Stimulated activated CD8-positive, alpha-beta memory T cell treated with anti-CD3 and anti-CD28 coated beads, Interleukin-7, amount 100 ng/mL, for 48 hours (primary cell): ENCODE measurements at regions not wholly inside any gene's neighbourhood (a gene's known extent, or its start where the extent isn't known, plus 50 kb on each side); places are given as distances from the start of the nearest gene placed in this dataset.

Experiments used
- DNase-seq, 2 donors: peaks; one replicate each; pipeline ENCODE4 v3.0.0-alpha.2; 2020; ENCODE audit warnings: low read depth in 1 of 2; ENCODE audit errors: extremely low read depth in 1 of 2

DNA sequence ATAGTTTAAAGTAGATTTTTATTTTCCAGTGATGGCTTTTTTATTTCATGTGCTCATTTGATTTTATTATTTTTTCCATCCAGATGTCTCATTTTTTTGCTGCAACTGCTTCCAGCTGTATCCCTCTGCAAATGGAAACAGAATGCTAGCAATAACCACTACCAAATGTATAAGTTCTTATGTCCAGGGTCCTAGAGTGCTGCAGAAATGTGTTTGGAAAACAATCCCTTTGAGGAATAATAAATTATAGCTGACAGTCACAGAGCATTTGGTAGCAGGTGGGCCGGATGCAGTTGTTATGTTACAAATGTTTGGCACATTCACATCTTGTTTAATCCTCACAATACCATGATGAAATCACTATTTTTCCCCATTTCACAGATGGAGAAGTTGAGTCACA, 300.7 kb upstream of the PDGFD start:
- no peak for DNase-seq

DNA sequence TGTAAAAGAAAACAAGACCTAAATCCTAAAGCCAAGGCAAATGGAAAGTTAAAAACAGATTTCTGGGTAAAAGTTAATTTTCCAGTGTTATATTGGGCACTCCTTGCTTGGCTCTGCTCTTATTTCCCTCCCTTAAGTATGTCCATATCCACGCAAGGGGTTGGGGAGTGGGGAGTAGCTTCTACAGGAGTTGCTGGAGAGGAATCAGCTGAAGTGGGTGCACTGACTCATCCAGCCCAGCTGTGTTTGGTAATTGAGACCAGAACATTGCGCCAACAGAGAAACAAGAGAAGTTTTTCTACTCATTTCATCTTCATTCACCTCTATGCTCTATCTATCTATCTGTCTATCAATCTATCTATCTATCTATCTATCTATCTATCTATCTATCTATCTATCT, 298.4 kb upstream of the PDGFD start:
- DNase-seq: no peak

DNA sequence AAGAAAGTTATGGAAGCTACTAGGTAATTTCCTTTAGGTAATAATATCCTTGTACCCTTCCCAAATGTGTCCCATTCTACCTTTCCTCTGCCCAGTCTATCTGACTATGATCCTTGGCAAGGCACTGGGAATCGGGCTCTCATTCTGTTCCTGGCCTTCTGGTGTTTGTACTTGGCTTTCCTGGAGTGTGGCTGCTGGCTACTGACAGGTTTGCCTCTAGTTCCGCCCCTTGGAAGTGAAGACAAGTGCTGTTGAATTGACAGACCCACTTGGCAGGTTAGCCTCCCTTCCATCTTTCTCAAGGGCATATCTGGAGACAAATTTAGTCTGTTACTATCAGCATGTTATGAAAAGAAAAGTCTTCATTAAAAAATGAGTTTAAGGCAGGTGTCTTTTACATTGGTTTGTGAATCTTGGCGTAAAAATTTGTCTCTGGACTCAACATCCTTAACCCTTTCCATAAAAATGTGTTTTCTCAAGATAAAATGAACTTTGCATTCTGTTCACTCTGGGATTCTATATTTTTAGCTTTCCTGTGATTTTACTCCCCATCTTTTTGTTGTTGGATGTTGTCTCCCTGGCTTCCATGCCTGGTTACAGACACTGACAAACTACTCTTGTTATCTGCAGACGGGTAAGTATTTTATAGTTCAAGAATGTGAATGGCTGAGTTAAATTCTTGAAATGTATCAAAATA, 287.4 kb upstream of the PDGFD start:
- DNase-seq: no peak

DNA sequence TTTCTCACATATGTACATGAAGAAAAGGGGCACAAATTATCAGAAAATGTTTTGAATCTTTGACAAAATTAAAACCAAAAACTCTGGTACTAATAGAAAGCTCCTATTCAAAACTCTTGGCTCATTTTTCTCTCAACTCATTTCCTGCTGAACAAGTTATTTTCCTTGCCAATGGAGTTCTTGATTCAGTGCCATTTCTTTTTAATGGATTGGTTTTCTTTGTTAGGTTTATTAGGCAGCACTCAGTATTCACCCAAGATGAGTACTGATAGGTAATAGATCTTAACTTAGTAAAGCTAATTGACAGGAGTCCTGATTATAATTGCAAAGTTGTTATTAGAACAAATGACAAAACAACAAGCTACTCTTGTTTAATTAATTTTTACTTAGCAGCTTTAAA, 279.4 kb upstream of the PDGFD start:
- no peak for DNase-seq

DNA sequence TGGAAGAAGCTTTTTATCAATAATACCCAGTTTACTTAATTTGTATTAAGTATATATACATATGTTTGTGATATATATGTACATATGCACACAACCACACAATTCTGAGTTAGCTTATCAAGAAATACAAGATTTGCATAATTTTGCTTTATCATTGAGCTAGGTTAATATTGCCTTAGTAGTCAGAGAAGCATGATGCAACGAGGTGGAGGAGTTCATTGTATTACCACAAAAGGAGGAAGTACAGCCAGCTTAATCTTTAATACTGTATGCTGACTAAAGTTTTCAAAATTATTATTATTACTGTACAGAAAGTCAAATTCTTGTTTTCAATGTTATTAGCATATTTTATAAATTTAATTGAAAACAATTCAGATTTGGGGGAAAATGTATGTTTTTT, 278.4 kb upstream of the PDGFD start:
- DNase-seq: no peak

DNA sequence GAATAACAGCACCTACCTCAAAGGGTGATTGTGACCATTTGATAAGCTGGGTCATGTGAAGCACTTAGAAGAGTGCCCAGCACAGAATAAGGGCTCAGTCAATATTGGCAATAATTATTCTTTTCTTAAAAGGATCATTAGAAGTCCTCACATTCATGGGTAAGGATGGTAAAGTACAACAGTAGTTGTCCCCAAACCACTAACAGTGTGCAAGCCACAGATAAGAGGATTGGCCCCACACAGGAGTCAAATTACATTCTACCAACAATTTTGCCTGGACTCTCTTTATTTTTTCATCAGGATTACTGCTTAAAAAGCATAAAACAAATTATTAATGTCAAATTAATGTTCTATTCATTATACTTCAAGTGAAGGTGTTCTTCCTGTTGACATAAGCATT, 271.5 kb upstream of the PDGFD start:
- no peak for DNase-seq

DNA sequence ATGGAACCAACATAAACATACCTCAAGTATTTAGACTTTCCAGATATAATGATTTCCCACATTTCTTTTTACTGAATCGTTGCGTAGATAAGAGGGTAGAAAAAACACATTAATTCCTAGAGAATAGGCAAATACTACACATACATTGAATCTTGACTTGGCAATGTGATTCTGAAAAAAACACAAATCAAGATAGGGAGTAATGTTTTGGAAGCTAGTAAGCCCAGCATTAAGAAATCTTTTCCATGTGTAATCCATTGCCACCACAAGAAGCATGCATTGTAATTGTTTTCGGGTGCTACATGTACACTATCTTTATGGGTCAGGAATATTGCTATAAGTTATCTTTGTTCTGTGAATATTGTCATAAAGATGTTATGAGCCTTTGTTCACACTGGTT, 269.8 kb upstream of the PDGFD start:
- DNase-seq: no peak

DNA sequence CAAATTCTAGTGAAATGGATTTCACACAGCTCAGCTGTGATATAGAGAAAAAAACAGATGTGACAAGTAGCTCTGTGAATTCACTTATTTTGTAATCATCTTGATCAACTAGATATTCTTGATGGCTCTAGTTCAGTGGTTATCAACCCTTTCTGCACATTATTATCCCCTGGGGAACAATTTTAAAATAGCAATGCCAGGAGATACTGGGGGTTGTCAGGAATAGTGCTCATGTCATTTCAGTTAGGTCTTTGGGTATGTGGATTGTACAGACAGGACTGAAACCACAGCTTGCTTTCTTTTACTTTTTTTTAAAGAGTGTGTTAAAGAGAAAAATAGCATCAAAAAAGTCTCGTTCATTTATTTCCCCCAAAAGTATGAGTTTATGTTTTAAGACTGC, 269.0 kb upstream of the PDGFD start:
- no peak for DNase-seq

DNA sequence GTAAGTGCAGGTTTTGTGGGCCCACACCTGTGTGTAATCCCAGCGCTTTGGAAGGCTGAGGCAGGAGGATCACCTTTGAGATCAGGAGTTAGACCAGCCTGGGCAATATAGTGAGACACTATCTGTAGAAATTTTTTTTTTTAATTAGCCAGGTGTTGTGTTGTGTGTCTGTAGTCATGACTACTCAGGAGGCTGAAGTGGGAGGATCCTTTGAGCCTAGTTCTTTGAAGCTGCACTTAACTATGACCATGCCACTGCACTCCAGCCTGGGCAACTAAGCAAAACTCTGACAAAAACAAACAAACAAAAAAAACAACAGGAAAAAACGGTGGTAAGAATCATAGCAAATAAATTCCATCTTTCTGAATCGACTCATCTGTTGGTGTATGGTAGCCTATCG, 268.6 kb upstream of the PDGFD start:
- no peak for DNase-seq

DNA sequence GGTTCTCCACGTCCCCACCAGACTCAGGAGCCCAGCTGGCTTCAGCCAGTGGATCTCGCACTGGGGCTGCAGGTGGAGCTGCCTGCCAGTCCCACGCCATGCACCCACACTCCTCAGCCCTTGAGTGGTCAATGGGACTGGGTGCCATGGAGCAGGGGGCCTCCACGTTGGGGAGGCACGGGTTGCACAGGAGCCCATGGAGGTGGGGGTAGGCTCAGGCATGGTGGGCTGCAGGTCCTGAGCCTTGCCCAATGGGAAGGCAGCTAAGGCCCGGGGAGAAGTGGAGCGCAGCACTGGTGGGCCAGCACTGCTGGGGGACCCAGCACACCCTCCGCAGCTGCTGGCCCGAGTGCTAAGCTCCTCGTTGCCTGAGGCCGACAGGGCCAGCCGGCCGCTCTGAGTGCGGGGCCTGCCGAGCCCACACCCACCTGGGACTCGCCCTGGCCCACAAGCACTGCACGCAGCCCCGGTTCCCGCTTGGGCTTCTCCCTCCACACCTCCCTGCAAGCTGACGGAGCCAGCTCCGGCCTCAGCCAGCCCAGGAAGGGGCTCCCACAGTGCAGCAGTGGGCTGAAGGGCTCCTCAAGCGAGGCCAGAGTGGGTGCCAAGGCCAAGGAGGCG, 258.5 kb upstream of the PDGFD start:
- no peak for DNase-seq

DNA sequence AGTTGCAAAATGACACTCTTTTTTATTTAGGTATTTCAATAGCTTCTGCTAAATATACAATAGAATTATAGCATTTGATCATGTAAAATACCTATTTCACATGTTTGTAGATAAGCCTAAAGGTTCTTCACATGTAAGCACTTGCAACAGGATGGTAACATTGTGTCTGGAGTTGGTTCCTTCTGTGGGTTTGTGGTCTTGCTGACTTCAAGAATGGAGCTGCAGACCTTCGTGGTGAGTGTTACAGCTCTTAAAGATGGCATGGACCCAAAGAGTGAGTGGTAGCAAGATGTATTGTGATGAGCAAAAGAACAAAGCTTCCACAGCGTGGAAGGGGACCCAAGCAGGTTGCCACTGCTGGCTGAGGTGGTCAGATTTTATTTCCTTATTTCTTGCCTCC, 246.4 kb upstream of the PDGFD start:
- DNase-seq: no peak

DNA sequence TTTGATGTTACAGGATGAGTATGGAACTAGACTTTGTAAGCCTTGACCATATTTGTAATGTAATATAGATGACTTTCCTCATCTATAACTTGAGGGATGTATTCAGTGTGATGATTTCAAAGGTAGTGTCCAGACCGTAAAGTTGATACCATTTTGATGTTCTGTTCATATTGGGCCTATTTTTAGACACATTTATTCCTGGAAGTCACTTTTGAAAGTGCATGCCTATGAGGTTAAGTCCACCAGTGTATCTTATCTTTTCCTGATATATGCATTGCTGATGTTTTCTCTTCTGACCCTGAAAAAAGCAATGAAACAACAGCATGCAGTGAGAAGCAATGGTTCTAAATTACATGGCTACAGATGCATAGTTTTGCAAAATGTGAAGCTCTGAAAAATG, 244.7 kb upstream of the PDGFD start:
- no peak for DNase-seq

DNA sequence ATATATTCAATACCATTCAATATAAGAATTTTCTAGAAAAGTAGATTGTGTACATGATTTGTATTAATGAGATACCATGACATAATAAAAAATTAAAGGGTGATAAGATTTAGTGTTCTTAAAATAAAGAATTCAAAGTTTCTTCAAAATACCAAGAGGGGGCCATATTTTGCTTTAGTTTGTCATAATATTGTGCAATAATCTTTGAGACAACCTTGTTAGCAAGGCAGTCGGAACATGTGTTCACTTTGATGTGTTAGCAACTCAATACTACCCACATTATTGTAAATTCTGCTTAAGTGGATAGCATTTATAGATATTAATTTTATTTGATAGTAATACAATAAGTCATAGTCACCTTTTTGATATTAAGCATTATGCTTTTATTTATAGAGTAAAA, 241.3 kb upstream of the PDGFD start:
- no peak for DNase-seq

DNA sequence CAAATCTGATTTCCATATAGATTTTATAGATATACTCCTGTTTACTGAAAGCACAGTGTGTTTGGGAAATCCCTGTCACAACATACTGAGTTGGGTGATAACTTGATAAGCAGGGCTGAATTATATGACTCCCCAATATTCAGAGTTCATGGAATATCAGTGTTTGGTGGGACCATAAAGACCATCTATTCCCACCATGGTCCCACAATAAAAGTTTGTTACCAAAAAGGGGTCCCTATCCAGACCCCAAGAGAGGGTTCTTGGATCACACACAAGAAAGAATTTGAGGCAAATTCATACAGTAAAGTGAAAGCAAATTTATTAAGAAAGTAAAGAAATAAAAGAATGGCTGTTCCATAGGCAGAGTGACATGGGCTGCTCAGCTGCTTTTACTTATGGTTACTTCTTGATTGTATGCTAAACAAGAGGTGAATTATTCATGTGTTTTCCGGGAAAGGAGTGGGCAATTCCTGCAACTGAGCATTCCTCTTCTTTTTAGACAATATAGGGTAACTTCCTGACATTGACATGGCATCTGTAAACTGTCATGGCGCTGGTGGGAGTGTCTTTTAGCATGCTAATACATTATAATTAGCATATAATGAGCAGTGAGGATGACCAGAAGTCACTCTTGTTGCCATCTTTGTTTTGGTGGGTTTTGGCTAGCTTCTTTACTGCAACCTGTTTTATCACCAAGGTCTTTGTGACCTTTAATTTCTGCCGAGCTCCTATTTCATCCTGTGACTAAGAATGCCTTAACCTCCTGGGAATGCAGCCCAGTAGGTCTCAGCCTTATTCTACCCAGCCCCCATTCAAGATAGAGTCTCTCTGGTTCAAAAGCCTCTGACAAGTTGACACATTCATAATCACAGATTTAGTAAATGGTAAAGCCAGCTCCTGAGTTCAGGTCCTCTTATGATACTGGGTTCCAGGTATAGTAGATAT, 240.6 kb upstream of the PDGFD start:
- no peak for DNase-seq

DNA sequence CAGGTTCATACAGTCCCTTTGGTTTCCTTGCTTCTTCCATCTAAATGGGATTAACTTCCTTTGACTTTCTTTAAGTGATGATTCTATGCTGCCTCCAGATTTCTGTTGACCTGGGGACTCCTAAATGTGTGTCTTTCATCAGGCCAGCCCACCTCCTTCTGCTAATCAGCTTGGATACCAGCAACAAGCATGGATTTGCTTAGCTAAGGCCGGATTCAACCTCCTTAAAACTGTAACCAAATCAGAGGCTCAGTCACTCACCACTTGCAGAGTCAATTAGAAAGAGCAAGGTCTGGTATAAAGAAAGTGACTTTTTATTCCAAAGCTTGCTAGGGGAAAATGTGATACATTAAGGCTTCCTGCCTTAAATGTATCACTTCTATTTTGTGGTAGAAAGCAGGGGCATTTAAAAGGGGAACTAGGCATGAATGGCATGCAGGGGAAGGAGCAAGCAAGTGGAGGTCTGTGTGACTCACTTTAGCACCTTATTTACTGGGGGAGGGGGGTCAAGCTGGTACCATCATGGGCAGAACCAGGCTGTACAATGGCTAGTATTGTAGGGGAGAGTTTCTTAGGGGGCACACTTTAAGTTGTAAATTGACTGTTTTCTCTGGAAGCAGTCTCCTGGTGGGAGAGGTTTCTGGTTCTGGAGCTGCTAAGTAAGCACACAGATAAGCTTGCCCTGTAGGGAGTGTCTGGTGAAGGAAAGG, 239.0 kb upstream of the PDGFD start:
- DNase-seq: no peak

DNA sequence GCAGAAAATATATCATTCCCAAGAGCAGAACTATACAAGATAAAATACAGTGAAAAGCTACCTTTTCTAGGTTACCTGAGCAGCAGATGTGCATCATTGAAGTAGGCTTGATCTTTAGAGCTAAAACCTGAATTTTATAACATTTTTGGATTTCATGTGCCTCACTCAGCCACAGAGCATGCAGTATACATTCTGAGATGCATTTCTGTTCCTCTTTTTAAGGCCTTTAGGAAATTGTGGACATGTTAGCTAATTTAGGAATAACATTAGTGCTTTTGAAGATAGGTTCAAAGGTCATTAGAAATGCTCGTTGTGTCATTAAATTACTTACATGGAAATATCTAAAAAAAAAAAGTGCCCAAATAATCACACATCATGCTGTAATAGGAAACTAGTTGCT, 230.6 kb upstream of the PDGFD start:
- DNase-seq: no peak

DNA sequence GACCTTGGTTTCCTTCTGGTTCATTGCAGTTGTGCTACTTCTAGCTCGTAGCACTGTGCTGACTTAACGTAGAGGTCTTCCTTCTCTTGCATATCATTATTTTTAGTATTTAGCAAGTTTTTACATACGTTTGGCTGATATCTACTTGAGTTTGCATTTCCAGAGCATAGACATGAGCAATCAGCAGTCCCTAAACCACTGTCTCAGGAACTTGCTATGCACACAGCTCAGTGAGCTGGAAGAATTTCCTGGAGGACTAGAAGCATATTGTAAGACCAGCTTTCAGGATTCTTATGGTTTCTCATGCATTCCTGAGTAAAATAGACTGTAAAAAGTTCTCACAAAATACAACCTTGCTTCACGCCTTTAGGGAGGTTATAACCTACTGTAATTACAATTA, 226.7 kb upstream of the PDGFD start:
- no peak for DNase-seq

DNA sequence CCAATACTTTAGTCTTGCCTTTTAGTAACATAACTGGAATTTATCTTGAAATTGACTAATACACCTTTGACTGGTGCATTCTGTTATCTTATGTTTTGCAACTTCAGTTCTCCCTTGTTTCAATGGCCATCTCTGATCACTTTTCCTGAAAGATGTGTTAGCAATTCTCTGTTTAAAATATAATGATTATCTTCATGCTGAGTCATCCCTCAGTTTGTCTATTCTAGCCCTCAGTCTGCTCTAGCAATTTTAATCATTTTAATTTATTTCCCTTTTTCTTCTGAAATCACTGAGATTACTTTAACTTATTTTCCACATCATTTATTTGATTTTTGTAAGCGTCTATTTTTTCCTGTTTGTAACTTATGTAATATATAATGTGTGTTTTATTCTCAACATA, 221.9 kb upstream of the PDGFD start:
- DNase-seq: no peak

DNA sequence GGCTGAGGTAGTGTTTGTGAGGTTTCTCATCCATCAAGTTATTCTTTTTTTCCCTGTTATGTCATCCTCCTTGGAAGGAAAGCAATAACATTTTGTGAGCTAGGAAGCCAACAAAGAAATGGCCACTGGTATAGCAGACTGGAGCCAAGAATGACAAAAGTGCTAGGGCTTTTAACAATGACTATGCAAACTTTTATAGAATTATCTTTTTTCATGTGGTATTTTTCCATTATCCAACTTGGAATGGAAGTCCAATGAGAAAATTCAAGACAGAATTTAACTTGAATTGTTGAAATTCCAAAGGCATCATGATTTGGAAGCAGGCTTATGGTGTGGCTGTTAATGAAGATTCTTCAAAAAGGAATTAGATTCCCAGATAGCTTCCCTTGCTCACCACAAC, 216.4 kb upstream of the PDGFD start:
- no peak for DNase-seq

DNA sequence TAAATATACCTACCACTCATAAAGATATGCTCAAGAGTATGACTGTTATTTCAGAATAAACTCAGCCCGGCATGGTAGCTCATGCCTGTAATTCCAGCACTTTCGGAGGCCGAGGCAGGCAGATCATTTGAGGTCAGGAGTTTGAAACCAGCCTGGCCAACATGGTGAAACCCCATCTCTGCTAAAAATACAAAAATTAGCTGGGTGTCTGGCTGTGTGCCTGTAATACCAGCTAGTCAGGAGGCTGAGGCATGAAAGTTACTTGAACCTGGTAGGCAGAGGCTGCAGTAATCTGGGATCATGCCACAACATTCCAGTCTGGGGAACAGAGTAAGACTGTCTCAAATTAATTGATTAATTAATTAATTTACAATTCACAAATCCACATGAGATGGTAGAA, 208.2 kb upstream of the PDGFD start:
- no peak for DNase-seq

DNA sequence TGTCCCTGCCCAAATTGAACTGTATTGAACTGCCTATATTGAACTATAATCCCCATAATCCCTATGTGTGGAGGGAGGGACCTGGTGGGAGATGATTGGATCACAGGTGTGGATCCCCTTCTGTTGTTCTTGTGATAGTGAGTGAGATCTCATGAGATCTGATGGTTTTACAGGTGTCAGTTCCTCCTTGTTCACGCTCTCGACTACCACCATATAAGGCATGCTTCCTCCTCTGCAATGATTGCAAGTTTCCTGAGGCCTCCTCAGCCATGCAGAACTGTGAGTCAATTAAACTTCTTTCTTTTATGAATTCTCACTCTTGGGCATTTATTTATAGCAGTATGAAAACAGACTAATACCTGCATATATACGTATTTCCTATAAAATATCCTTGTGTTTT, 206.5 kb upstream of the PDGFD start:
- DNase-seq: no peak
